ENCODE measurements at regions not wholly inside any gene's neighbourhood (a gene's known extent, or its start where the extent isn't known, plus 50 kb on each side); places are given as distances from the start of the nearest gene placed in this dataset.

DNA sequence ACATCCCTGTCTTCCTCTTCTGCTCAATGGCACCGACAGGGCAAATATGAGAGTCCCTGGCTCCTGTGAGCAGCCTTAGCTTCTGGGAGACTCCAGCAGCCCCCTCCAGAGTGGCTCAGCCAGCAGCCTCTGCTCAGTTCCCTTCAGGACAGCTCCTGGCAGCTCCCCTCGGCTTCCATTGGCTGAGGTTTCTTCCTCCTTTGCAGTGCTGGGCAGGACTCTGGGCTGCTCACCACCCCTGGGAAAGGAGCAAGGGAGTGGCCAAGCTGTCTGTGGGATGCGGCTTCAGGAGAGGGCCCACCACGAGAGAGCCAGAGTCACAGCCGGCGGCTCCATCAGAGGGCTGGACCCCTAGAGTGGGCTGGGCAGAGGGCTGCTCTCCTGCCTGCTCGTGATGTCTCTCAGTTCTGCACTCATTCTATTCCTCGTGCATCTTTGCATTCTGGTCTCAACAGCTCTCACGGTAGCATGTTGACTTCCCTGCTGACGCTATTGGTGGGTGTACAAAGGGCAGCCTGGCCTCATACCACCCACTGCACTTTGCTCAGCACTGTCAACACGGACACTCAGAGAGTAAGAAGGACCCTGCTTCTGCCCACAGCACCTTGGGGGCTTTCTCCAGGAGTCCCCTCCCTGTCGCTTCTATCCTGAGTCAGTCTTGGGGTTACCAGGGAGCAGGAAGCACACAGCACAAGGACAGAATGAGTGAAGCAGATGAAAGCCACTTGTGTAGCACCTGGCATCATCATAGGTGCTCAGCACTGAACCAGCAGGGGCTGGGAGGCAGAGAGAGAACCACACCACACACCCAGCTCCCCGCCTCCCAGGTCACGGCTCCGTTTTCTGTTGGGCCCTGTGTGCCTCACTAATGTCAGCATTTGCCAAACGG is 80.9 kb upstream of the ALDH1B1 start:
- TF ChIP-seq, protein P1, sequence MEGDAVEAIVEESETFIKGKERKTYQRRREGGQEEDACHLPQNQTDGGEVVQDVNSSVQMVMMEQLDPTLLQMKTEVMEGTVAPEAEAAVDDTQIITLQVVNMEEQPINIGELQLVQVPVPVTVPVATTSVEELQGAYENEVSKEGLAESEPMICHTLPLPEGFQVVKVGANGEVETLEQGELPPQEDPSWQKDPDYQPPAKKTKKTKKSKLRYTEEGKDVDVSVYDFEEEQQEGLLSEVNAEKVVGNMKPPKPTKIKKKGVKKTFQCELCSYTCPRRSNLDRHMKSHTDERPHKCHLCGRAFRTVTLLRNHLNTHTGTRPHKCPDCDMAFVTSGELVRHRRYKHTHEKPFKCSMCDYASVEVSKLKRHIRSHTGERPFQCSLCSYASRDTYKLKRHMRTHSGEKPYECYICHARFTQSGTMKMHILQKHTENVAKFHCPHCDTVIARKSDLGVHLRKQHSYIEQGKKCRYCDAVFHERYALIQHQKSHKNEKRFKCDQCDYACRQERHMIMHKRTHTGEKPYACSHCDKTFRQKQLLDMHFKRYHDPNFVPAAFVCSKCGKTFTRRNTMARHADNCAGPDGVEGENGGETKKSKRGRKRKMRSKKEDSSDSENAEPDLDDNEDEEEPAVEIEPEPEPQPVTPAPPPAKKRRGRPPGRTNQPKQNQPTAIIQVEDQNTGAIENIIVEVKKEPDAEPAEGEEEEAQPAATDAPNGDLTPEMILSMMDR (conservative IDR thresholded peaks at IDR 0.05; ENCODE audit: low read depth, low read length), result no peak
- TF ChIP-seq EZH2 (IDR thresholded peaks at IDR 0.05; ENCODE audit: low read length, unreplicated experiment) (no peak), EZH2phosphoT487 (IDR thresholded peaks at IDR 0.05; ENCODE audit: borderline replicate concordance, low read length) (no peak)

Measured in PC-3 (cell line).